Esophagus muscularis mucosa (tissue), 3 donors: ENCODE measurements at regions not wholly inside any gene's neighbourhood (a gene's known extent, or its start where the extent isn't known, plus 50 kb on each side); places are given as distances from the start of the nearest gene placed in this dataset.

Source experiments
- CTCF ChIP-seq, 3 experiments: fragments of 200-600 bp in 2 of 3; fragments of 450-650 bp in 1 of 3; sonication (generic) in 2 of 3; IDR thresholded peaks; one replicate each; pipeline ENCODE4 v1.5.1; 2017 to 2019; ENCODE audit warnings: antibody characterized with exemption in 3 of 3, mild to moderate bottlenecking in 2 of 3, moderate library complexity in 1 of 3
- POLR2A ChIP-seq: fragments of 450-650 bp; IDR thresholded peaks from one replicate; pipeline ENCODE4 v1.6.1; 2017; ENCODE audit warnings: antibody characterized with exemption, moderate library complexity, mild to moderate bottlenecking, low read depth
- POLR2AphosphoS5 ChIP-seq, 2 donors: sonication (generic); formaldehyde crosslinking; IDR thresholded peaks; one replicate each; pipeline ENCODE4 v1.6.1; 2017; ENCODE audit warnings: antibody characterized with exemption in 2 of 2

- TF ChIP-seq POLR2AphosphoS5 (IDR thresholded peaks at IDR 0.05): no peak
- TF ChIP-seq CTCF (IDR thresholded peaks at IDR 0.05): no peak
- TF ChIP-seq POLR2A: no peak
Measured at GRCh38 chr4:133637161-133637560, 488.1 kb downstream of the PCDH10 start.
